ENCODE measurements at regions not wholly inside any gene's neighbourhood (a gene's known extent, or its start where the extent isn't known, plus 50 kb on each side); places are given as distances from the start of the nearest gene placed in this dataset.

GRCh38 chr7:86222806-86223205, 420.9 kb upstream of the GRM3 start:
- no peak overlapping the region for H3K4me3 ChIP-seq (ENCODE audit: low read length)
- H3K36me3 ChIP-seq (ENCODE audit: control insufficient read depth, low read length): no peaks in the 10 kb centered on the region
- no peaks in the 10 kb centered on the region for H3K27me3 ChIP-seq (ENCODE audit: control insufficient read depth, low read length)
- peaks cover 17% of the 10 kb centered on the region; the same call in 1 of the 2 replicates for H3K9me3 ChIP-seq (ENCODE audit: control insufficient read depth, insufficient read depth, low read length)
- no peaks in the 10 kb centered on the region; the same call in 1 of the 2 replicates for H3K9me2 ChIP-seq (replicated peaks; ENCODE audit: control insufficient read depth, low read length)
- H3F3A ChIP-seq (ENCODE audit: control insufficient read depth, insufficient read depth): no peaks in the 10 kb centered on the region
- no peak for TF ChIP-seq CTCF (IDR thresholded peaks at IDR 0.05; ENCODE audit: low read depth, low read length, poor library complexity, severe bottlenecking)
- TF ChIP-seq EZH2phosphoT487 (IDR thresholded peaks at IDR 0.05; ENCODE audit: borderline replicate concordance, low read length): no peak
- H3K27ac ChIP-seq (ENCODE audit: low read depth, low read length): no peak overlapping the region
- no peaks in the 10 kb centered on the region for H3K4me1 ChIP-seq (ENCODE audit: control insufficient read depth, low read length)
- no peaks in the 10 kb centered on the region for H4K20me1 ChIP-seq (ENCODE audit: control insufficient read depth, insufficient read depth, low read depth, low read length)
- H3K4me2 ChIP-seq (ENCODE audit: low read length): no peak overlapping the region
- no peaks in the 10 kb centered on the region for H3K79me2 ChIP-seq (ENCODE audit: control insufficient read depth, low read length)

GRCh38 chr7:86214734-86215133, 429.0 kb upstream of the GRM3 start:
- no peak overlapping the region for H3K27ac ChIP-seq (ENCODE audit: low read depth, low read length)
- H3K4me2 ChIP-seq (ENCODE audit: low read length): no peak overlapping the region
- no peak for TF ChIP-seq CTCF (IDR thresholded peaks at IDR 0.05; ENCODE audit: low read depth, low read length, poor library complexity, severe bottlenecking)
- no peaks in the 10 kb centered on the region for H3K9me3 ChIP-seq (ENCODE audit: control insufficient read depth, insufficient read depth, low read length)
- no peaks in the 10 kb centered on the region for H4K20me1 ChIP-seq (ENCODE audit: control insufficient read depth, insufficient read depth, low read depth, low read length)
- no peaks in the 10 kb centered on the region for H3K36me3 ChIP-seq (ENCODE audit: control insufficient read depth, low read length)
- no peaks in the 10 kb centered on the region for H3K27me3 ChIP-seq (ENCODE audit: control insufficient read depth, low read length)
- no peak overlapping the region for H3K4me3 ChIP-seq (ENCODE audit: low read length)
- H3K4me1 ChIP-seq (ENCODE audit: control insufficient read depth, low read length): no peaks in the 10 kb centered on the region
- H3K9me2 ChIP-seq (replicated peaks; ENCODE audit: control insufficient read depth, low read length): no peaks in the 10 kb centered on the region; the same call in 1 of the 2 replicates
- no peaks in the 10 kb centered on the region for H3F3A ChIP-seq (ENCODE audit: control insufficient read depth, insufficient read depth)
- no peaks in the 10 kb centered on the region for H3K79me2 ChIP-seq (ENCODE audit: control insufficient read depth, low read length)

- H3K36me3 ChIP-seq (ENCODE audit: control insufficient read depth, low read length): no peaks in the 10 kb centered on the region
- no peaks in the 10 kb centered on the region for H3K9me2 ChIP-seq (replicated peaks; ENCODE audit: control insufficient read depth, low read length)
- H3K4me1 ChIP-seq (ENCODE audit: control insufficient read depth, low read length): no peaks in the 10 kb centered on the region
- H3F3A ChIP-seq (ENCODE audit: control insufficient read depth, insufficient read depth): no peaks in the 10 kb centered on the region
- H4K20me1 ChIP-seq (ENCODE audit: control insufficient read depth, insufficient read depth, low read depth, low read length): no peaks in the 10 kb centered on the region
- no peaks in the 10 kb centered on the region for H3K9me3 ChIP-seq (ENCODE audit: control insufficient read depth, insufficient read depth, low read length)
- TF ChIP-seq EZH2phosphoT487 (IDR thresholded peaks at IDR 0.05; ENCODE audit: borderline replicate concordance, low read length): no peak
- TF ChIP-seq CTCF (IDR thresholded peaks at IDR 0.05; ENCODE audit: low read depth, low read length, poor library complexity, severe bottlenecking): no peak
- H3K79me2 ChIP-seq (ENCODE audit: control insufficient read depth, low read length): no peaks in the 10 kb centered on the region
- no peak overlapping the region for H3K4me2 ChIP-seq (ENCODE audit: low read length)
- no peak overlapping the region for H3K4me3 ChIP-seq (ENCODE audit: low read length)
- H3K27me3 ChIP-seq (ENCODE audit: control insufficient read depth, low read length): no peaks in the 10 kb centered on the region
- no peak overlapping the region for H3K27ac ChIP-seq (ENCODE audit: low read depth, low read length)
Measured at GRCh38 chr7:86212976-86213375, 430.7 kb upstream of the GRM3 start.

GRCh38 chr7:86209036-86209435, 434.7 kb upstream of the GRM3 start:
- H3K79me2 ChIP-seq (ENCODE audit: control insufficient read depth, low read length): no peaks in the 10 kb centered on the region
- H3K4me1 ChIP-seq (ENCODE audit: control insufficient read depth, low read length): no peaks in the 10 kb centered on the region
- no peak overlapping the region for H3K4me3 ChIP-seq (ENCODE audit: low read length)
- H3F3A ChIP-seq (ENCODE audit: control insufficient read depth, insufficient read depth): no peaks in the 10 kb centered on the region
- no peaks in the 10 kb centered on the region for H3K36me3 ChIP-seq (ENCODE audit: control insufficient read depth, low read length)
- H3K4me2 ChIP-seq (ENCODE audit: low read length): no peak overlapping the region
- no peaks in the 10 kb centered on the region for H3K9me3 ChIP-seq (ENCODE audit: control insufficient read depth, insufficient read depth, low read length)
- TF ChIP-seq EZH2phosphoT487 (IDR thresholded peaks at IDR 0.05; ENCODE audit: borderline replicate concordance, low read length): no peak
- TF ChIP-seq CTCF (IDR thresholded peaks at IDR 0.05; ENCODE audit: low read depth, low read length, poor library complexity, severe bottlenecking): no peak
- H3K27me3 ChIP-seq (ENCODE audit: control insufficient read depth, low read length): no peaks in the 10 kb centered on the region
- no peaks in the 10 kb centered on the region for H4K20me1 ChIP-seq (ENCODE audit: control insufficient read depth, insufficient read depth, low read depth, low read length)
- no peak overlapping the region for H3K27ac ChIP-seq (ENCODE audit: low read depth, low read length)
- no peaks in the 10 kb centered on the region for H3K9me2 ChIP-seq (replicated peaks; ENCODE audit: control insufficient read depth, low read length)
